Lower leg skin (tissue), 4 donors: ENCODE measurements at regions not wholly inside any gene's neighbourhood (a gene's known extent, or its start where the extent isn't known, plus 50 kb on each side); places are given as distances from the start of the nearest gene placed in this dataset.

ENCODE experiments used
- DNase-seq, 2 donors: peaks; one replicate each; pipeline ENCODE4 v3.0.0-alpha.2; 2019; ENCODE audit warnings: low spot score in 2 of 2
- H3K4me3 ChIP-seq: fragments of 200-600 bp; sonication (generic); 2 replicates; pipeline ENCODE4 v1.5.1; 2017; ENCODE audit warnings: mild to moderate bottlenecking, low read depth; ENCODE audit not compliant: poor library complexity, severe bottlenecking
- POLR2A ChIP-seq, 2 donors: fragments of 450-650 bp; IDR thresholded peaks; one replicate each; pipeline ENCODE4 v1.6.1; 2016 to 2017; ENCODE audit warnings: antibody characterized with exemption in 2 of 2, mild to moderate bottlenecking in 1 of 2, moderate library complexity in 1 of 2
- WGBS, 2 donors: methylation state at CpG; one replicate each; pipeline ENCODE4 v1.1.5; 2018; 5-methylcytosine and 5-hydroxymethylcytosine counted together
- intact Hi-C: fragments of 100-400 bp; cut with DNase I; formaldehyde crosslinking; loops from one replicate; pipeline ENCODE4 v1.15.0; 2023; ENCODE audit warnings: low total_unique reads
- TF ChIP-seq, protein P1 (sequence below), 3 donors: fragments of 450-650 bp; IDR thresholded peaks; one replicate each; pipeline ENCODE4 v1.5.1; 2016; ENCODE audit warnings: antibody characterized with exemption in 3 of 3, mild to moderate bottlenecking in 3 of 3, moderate library complexity in 2 of 3

DNA sequence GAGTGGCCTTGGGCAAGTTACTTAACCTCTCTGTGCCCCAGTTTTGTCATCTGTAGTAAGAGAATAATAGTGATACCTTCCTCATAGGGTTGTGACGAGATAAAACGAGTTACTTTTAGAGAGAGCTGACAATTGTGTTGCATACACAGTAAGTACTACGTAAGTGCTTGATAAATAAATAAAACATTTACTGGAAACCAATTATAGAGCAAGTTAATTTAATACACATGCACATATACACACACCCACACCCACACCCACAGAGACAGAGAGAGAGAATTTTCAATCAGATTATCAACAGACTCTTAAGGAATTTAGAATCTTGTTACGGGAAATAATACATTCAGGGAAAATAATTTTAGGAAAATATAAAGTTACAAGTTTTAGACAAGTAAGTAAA, 1045.8 kb upstream of the TENM4 start:
- H3K4me3 ChIP-seq: no peak overlapping the region
- TF ChIP-seq POLR2A (IDR thresholded peaks at IDR 0.05): no peak
- TF ChIP-seq, protein P1, sequence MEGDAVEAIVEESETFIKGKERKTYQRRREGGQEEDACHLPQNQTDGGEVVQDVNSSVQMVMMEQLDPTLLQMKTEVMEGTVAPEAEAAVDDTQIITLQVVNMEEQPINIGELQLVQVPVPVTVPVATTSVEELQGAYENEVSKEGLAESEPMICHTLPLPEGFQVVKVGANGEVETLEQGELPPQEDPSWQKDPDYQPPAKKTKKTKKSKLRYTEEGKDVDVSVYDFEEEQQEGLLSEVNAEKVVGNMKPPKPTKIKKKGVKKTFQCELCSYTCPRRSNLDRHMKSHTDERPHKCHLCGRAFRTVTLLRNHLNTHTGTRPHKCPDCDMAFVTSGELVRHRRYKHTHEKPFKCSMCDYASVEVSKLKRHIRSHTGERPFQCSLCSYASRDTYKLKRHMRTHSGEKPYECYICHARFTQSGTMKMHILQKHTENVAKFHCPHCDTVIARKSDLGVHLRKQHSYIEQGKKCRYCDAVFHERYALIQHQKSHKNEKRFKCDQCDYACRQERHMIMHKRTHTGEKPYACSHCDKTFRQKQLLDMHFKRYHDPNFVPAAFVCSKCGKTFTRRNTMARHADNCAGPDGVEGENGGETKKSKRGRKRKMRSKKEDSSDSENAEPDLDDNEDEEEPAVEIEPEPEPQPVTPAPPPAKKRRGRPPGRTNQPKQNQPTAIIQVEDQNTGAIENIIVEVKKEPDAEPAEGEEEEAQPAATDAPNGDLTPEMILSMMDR (IDR thresholded peaks at IDR 0.05): no peak
- intact Hi-C loops: no loop called here
- 82 to 88% methylated on average over 4 of the region's 4 CpGs for WGBS, 2 donors
- no peak for DNase-seq

DNA sequence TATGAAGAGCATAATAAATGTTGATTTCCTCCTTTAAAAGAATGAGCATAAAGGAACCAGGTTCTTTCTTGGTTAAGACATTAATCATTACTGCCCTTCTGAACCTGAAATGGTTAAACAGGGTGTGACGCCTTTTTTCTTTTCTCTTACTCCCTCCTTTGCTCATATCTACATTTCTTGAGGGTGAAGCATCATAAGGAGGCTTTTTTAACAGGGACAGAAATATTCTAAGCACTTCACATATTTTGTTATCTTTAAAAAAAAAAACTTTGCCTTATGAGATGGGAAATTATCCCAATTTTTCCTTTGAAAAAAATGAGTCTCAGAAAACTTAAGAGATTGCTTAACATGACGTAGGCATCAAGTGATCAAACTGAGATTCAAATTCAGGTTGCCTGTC, 1036.3 kb upstream of the TENM4 start:
- no peak for DNase-seq
- no peak overlapping the region for H3K4me3 ChIP-seq
- TF ChIP-seq POLR2A (IDR thresholded peaks at IDR 0.05): no peak
- TF ChIP-seq, protein P1 (IDR thresholded peaks at IDR 0.05): no peak
- WGBS, 2 donors: 56 to 68% methylated on average over 2 of the region's 2 CpGs
- intact Hi-C loops: no loop called here

DNA sequence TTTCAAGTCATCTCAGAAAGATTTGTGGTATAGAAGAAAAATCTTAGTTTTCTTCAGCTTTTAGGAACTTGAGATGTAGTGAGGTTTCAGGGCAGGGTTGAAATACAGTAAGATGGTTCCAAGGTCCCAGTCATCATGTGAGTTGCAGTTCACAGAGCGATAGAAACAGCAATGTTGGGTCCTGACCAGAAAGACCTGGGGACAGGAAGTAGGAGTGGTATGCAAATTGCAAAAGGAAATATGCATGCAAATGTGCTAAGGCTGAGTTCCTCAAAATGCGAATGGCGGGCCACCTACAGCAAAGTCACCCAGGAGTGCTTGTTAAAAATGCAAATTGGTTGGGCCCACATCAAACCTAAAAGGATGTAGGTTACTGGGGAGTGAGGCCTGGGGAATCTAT, 1032.7 kb upstream of the TENM4 start:
- DNase-seq: no peak
- WGBS, 2 donors: 83 to 91% methylated on average over 3 of the region's 3 CpGs
- intact Hi-C loops: no loop called here
- TF ChIP-seq POLR2A (IDR thresholded peaks at IDR 0.05): no peak
- TF ChIP-seq, protein P1 (IDR thresholded peaks at IDR 0.05): no peak
- H3K4me3 ChIP-seq: no peak overlapping the region

DNA sequence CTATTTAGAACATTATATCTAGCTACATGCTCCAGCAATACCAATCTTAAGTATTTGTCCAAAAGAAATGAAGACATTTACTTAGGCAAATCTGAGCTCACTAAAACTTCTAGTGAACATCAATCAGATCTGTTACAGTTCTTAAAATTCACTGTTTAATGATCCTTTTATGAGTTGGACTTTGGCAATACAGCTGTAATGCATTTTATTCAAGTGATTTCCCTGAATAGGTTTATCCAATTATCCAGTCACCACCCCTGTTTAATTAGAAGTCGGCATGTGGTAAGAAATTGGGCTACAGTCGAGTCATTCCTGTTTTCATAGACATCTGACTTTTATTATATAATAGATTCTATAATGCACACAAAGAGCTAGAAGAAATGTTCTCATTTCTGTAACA, 1029.0 kb upstream of the TENM4 start:
- TF ChIP-seq POLR2A (IDR thresholded peaks at IDR 0.05): no peak
- TF ChIP-seq, protein P1 (IDR thresholded peaks at IDR 0.05): no peak
- intact Hi-C loops: no loop called here
- DNase-seq: no peak
- WGBS, 2 donors: 42 to 44% methylated on average over 2 of the region's 2 CpGs
- H3K4me3 ChIP-seq: no peak overlapping the region

DNA sequence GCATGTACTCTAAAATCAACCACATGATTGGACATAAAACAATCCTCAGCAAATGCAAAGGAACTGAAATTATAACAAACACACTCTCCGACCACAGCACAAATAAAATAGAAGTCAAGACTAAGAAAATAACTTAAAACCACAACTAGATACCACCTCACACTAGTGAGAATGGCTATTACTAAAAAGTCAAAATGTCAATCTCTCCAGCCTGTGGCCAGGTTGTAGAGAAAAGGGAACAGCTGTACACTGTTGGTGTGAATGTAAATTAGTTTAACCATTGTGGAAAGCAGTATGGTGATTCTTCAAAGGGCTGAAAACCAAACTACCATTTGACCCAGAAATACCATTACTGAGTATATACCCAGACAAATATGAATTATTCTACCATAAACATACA, 1025.7 kb upstream of the TENM4 start:
- TF ChIP-seq, protein P1 (IDR thresholded peaks at IDR 0.05): no peak
- no peak for TF ChIP-seq POLR2A (IDR thresholded peaks at IDR 0.05)
- H3K4me3 ChIP-seq: no peak overlapping the region
- no peak for DNase-seq
- WGBS, 2 donors: 67 to 92% methylated on average over 1 of the region's 1 CpG
- intact Hi-C loops: no loop called here

DNA sequence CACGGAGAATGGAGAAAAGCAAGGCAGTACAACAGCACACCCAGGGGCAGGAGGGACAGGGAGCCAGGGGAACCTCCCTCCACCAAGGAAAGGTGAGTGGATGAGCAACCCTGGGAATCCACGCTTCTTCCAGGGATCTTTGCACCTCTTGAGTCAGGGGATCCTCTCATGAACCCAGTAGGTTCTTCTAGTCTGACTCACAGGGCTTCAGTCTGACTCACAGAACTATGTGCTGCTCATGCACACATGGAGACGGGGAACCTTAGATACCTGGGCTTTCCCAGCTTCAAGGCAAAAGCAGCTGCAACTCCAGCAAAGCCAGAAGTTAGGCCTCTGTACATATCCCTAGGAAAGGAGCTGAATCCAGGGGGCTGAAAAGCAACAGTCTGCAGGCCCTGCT, 1021.4 kb upstream of the TENM4 start:
- intact Hi-C loops: no loop called here
- DNase-seq: no peak
- no peak overlapping the region for H3K4me3 ChIP-seq
- 80 to 91% methylated on average over 3 of the region's 3 CpGs for WGBS, 2 donors
- TF ChIP-seq, protein P1 (IDR thresholded peaks at IDR 0.05): no peak
- no peak for TF ChIP-seq POLR2A (IDR thresholded peaks at IDR 0.05)
